Activated T-cell treated with anti-CD3 and anti-CD28 coated beads for 24 hours (primary cell): ENCODE measurements at regions not wholly inside any gene's neighbourhood (a gene's known extent, or its start where the extent isn't known, plus 50 kb on each side); places are given as distances from the start of the nearest gene placed in this dataset.

Experiments
- DNase-seq: peaks from one replicate; pipeline ENCODE4 v3.0.0-alpha.2; 2020; ENCODE audit warnings: low read depth

DNA sequence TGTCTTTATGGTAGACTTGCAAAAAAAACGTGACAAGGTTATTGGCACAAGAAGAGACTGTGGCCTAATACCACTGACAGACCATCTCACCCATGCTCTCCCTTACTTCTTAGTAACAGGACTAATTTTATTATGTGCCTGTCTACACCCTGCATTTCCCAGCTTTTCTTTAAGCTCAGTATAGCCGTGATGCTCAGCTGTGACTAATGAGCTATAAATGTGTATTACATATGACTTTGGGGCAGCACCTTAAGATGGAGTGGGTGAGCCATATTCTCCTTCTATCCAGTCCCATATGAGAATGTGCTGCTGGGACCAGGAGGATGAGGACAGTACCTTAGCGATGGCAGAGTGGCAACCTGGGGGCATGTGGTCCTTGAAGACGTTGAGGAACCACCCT lies 293.5 kb downstream of the RNF144A start:
- DNase-seq = no peak

DNA sequence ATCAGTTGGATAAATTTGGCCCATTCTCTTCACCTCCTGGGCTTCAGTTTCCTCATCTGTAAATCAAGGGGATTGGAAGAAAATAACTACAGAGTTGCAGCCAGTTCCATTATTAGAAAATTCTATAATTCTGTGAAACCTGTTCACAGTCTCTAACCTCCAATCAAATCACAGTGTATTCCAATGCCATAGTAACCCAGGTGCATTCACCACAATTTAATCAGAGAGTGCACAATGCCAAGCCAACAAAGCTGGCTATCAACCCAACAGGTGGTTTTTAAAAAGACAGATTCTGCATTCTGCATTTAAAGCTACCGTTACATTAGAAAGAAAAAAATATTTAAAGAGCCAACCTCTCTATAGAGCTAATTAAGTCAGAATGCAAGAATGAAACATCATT lies 308.6 kb downstream of the RNF144A start:
- no peak for DNase-seq

DNA sequence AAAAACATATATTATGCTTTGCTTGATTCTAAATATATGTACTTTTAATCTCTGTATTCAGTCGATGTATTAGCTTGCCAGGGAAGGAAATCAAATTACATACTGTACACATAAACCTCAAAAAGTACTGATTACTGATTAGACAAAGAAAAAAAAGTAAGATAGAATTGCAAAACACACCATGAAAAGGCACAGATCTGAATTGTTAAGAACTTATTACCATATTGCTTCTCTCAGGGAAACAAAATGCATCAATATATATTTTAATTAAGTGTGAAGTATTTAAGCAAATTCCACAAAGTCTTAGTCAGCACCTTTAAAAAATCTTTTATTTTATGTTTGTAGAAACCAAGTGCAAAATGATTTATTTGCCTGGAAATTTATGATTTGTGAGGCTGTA lies 309.3 kb downstream of the RNF144A start:
- DNase-seq = no peak

DNA sequence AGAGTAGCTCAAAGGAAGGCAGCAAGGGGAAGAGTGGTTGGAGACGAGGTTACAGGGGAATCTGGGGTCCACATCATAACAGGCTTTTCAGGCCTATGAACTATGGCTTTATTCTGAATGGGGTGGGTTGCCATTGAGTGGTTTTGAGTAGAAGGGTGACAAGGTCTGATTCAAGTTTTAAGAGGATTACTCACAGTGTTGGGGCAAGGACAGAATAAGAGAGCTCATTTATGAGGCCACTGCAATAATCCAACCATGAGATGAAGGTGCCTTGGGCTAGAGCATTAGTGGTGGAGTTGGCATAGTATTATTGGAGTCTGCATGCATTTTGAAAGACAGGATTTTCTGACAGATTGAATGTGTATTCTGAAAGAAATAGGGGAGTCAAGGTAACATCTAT lies 315.9 kb downstream of the RNF144A start:
- DNase-seq = no peak

DNA sequence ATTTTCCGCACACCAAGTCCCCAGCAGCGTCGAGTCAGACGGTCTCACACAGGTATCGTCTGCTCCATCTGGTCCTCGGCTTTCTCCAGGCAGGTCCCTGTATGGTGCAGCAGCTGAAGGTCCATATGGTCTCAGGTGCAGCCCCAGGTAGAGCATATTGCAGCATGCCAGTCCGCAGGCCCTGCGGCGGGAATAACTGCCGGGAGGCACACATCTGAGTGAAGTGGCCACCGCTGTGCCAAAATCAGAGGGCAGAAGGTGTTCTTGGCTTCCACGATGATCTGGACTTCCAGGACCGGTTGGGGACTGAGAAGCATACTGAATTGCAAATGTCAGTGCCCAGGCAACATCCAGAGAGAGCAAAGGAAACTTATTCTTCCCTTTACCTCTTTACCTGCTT lies 320.3 kb downstream of the RNF144A start:
- no peak for DNase-seq

DNA sequence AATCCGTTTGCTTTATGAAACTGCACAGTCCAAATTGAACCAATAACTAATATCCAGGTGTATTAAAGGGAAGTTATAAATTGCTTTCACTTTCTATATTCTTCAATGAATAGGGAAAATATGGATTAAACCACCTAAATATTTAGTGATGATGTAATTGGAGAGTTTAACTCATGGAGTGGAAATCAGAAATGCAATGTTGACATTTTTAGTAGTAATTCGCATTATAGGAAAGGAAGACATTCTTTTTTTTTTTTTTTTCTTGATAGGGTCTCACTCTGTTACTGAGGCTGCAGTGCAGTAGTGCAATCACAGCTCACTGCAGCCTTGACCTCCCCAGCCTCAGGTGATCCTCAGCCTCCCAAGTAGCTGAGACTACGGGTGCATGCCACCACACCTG lies 321.9 kb downstream of the RNF144A start:
- no peak for DNase-seq

DNA sequence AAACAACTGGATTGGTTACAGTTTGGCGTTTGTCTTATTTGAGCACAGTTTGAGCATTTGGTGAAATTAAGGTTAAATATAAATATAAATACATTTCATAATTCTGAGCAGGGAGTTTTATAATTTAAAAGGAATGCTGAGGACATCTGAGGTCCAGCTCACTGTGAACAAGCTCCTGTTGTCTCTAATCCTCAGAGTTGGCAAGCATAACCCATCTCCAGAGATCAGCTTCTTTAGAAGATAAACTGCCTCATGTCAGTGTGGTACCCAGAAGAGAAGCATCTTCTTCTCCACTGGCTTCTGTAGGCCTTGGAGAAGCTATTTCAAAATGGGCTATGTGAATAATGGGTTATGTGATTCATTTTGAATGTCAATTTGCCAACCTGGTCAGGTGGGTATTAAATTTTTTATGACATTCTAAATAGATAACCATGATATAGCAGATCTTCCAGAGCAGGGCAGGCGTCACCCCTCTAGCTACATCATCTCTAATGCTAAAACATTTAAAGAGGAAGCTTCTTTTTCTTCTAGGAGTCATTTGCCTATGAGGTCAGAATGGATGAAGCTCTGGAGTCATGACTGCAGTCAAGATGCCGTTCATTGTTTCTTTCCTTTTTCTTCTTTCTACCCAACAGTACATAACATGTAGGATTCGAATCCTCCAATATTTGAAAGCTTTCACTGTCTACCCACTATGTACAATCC lies 324.0 kb downstream of the RNF144A start:
- DNase-seq = no peak

DNA sequence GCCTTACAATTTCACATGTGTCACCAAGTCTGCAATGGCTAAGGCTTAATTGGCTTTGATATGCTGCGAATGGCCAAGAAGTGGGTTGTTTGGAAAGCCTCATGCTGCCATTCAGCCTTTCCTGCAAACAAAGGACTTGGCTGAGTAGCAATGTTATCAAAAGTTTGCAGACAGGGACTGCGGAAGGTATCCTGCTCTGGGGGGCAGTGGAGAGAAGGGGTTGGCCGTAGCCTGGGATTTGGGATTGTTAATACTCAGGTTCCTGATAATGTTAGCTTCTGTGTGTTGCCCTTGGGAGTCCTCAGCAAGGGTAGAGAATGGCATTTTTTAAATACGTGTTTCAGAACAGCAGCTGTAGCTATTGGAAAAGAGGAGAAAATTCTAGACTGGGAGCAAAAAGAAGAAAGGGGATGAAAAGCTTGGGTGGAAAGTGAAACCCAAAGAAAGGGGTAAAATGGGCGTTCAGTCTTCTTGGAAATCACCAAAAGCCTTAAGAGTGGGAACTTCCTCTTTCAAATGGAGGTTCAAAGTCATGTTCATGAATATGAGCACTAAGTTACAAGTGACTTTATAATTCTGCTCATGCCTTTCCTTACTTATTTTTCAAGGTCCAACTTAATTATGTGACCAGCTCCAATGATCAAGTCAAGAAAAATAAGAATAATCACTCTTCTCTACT lies 325.1 kb downstream of the RNF144A start:
- no peak for DNase-seq

DNA sequence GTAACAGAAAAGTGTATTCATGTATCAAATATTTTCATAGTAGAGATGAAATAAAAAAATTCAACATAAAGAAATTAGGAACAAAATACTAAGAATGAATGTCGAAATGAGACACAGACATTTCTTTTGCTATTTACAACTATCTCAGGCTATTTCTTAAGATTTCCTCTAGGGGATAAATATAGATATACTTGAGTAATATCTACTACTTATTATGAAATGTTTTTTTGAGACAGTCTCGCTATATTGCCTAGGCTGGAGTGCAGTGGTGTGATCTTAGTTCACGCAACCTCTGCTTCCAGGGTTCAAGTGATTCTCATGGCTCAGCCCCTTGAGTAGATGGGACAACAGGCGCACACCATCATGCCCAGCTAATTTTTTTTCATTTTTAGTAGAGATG lies 326.1 kb downstream of the RNF144A start:
- no peak for DNase-seq

DNA sequence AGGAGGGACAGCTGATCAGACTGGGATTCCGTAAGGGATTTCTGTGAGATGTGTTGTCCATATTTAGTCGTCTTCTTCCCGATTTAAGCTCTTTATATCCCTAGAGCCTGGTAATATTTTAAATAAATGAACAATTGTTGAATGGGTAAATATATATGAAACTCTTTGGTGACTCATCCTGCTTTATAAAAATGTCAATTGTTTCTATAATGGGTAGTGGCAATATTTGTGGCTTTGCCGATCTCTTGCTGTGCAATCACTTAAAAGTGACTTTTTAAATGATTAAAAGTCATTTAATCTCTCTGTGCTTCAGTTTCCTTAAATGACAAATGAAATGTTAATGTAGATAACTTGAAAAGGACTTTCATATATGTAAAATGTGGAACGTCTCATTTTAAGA lies 339.2 kb downstream of the RNF144A start:
- no peak for DNase-seq

DNA sequence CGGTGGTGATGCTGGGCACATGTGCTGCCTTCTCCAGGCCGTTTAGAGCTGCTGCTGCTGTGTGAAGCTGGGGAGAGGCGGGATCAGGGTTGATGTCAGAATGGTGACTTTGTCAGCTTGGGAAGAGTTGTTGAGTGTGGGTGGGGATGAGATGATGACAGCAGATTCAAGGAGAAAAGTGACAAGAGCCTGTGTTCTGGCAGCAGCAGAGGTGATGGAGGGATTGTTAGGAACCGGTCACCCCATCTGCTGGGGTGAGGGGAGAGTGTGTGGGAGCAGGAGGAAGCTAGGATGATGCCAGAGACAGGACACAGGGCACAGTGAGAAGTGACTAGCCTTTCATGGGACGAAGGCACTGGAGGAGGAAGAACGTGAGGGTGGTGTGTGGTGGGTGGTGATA lies 345.5 kb downstream of the RNF144A start:
- DNase-seq = no peak

DNA sequence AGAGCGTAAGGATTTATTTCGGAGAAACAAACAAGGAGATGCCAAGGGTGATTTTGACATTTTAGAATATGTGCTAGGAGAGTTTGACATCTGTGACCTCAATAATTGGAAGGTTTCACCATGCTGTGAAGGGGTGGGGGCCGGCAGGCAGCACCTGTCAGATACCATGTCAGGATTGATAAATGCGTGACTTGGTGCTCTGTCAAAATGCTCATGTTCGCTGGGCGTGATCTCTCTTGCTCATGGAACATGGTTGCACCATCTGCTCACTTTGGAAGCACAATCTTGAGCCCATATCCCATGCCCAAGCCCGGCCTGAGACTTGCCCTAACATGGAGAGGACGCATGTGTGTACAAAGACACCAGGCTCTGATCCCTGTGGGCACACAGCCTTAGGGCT lies 347.6 kb downstream of the RNF144A start:
- DNase-seq = no peak

DNA sequence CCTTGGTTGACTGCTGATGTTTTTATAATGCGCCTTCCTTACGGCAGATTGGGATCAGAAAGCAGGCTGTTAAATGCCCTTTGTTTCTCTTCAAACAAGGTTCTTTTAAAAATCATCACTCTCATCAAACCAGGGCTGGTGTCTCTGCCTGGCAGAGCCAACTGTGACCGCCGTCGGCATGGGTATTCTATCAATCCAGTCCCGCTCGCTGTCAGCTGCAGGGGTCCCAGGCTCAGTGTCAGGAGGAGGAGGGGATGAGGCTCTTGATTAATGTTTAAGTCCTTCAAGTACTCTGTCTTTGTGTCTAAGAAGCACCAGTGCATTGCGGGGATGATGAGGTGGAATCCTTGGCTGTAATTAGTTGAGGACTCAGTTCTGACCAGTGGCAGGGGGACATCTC lies 348.1 kb downstream of the RNF144A start:
- no peak for DNase-seq

DNA sequence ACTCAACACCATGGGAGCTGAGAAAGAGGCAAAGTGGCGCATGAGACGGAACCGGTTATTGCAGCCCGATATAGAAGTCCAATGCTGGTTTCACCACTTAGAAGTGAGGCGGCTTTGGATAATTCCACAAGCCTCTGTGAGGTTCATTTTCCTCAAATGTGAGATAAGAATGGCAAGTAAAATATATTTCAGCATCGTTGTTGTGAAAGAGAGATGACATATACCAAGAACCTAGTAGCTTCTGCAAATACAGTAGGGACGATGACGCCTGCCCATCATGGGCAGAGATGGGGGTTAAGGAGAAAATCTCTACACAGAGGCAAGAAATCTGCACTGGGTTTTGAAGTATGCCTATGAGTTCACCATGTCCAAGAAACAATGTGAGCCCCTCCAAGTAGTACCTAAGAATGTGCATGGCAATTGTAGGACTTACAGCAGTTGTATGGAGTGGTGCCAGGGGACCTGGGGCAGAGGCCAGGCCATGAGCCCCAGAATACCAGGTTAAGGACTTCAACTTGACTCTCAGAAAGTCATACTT lies 352.0 kb downstream of the RNF144A start:
- no peak for DNase-seq

DNA sequence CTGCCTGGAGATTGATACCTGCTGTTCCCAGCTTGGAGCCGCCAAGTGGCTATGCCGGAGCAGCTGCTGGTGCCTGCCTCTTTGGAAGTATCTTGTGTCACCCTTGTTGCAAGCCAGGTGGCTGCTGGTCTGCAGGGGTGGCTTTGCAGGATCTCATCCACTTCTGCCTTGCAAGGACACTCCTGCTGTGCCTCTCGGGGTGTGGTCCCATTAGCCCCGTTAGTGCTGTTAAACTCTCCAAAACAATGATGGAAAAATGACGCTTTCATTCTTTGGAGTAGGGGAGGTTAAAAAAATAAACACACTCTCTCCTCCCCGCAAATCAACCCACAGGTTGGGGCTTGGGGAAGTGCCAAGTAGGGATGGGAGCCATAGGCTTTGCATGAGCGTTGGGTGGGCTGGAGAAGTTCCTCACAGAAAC lies 352.8 kb downstream of the RNF144A start:
- no peak for DNase-seq

DNA sequence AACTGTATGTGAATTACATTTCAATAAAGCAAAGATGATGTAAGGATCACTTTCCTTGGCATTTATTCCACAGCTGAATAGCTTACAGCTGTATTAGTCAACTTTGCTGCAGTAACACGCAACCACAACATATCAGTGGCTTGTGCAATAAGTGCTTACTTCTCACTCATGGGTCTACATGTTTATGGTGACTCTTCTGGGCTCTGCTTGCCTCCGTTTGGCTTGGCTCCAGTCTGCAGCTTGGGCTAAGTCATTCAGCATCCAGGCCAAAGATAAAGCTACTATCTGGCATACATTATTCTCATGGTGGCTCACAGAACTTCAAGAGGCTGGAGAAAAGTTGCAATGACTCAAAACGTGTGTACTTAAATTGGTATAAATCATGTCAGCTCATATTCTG lies 355.0 kb downstream of the RNF144A start:
- DNase-seq = no peak

DNA sequence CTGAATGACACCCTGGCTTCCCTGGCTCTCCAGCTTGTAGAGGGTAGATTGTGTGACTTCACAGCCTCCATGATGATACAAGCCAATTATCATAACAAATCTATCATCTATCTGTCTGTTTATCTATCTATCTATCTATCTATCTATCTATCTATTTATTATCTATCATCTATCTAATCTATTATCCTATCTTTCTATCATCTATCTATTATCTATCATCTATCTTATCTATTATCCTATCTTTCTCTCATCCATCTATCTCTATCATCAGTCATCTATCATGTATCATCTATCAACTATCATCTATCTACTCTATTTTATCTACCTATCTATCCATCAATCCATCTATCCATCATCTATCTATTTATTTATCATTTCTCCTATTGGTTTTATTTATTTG lies 361.8 kb downstream of the RNF144A start:
- DNase-seq = no peak

DNA sequence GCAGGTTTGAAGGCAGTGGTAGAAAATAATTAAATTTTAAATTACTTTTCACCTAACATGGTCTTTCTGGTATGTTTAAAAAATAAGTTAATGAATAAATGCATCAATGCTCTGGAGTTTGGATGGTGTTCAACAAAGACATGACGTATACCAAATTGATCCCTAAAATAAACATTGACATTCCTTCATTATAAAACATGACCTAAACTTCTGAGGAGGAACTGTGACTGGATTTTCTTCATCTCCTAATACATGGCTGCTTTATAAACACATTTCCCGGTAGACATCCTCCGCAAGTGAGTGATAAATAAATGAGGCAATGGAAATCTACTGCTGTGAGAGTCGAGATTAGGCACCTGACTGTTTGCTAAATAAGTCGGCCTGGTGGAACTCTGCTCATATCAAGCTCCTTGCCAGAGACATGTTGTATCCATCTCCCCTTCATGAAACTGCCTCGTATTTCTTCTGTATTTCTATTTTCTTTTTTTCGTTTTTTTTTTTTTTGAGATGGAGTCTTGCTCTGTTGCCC lies 362.3 kb downstream of the RNF144A start:
- DNase-seq = no peak

DNA sequence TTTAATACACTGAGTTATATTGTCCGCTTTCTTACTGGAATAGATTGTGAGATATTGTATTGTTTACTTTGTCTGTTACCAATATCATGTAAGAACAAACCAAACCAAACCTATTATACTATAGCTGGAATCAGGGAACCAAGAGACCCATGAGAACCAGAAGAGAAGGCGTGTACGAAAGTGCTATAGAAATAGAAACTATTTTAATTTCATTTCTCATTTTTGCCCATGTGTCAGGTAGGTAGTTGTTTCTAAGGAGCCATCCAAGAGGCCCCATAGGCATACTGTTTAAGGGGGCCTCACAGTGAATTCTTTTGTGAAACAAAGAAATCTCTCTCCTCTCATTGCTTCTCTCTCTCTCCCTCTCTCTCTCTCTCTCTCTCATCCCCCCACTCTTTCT lies 363.6 kb downstream of the RNF144A start:
- DNase-seq = no peak

DNA sequence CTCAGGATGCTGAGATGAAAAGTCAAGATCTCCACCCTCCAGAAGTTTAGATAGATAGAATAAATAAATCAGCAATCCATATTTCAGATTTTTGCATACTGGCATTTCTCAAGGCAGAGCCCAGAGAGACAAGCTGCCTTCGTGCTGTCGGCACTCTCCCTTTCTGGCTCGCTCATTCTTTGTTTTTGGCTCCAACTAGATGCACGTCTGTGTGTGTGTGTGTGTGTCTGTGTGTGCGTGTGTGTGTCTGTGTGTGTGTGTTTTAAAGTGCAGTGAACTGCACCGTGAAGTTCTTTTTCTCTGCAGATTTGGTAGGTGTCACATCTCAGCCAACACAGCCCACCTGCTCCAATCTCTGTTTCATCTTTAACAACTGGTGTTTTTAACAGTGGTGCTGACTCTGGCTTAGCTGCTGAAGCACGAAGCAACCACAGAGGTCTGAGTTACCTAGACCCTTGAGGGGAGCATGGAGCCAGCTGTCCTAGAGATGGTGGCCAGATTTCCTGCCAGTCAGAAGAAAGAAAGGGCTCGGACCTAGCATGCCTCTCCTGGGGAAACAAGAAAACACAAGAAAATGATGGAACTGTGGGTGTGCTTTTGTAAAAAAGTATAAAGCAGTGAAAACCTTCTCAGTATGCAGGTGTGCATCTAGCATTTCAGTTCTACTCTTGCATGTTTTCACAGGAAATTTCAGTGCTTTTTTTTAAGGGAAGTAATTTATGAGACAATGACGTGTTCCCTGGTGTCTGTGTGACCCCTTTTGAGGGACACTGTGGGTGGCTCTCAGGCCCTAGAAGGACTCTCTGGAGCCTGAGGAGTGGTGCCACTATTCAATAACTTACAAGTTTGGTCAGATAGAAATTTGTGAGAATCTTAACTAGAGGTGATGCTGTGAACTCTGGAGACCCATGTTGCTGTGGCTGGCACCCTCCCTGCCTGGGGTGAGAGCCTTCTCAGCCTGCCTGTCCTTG lies 364.3 kb downstream of the RNF144A start:
- no peak for DNase-seq

DNA sequence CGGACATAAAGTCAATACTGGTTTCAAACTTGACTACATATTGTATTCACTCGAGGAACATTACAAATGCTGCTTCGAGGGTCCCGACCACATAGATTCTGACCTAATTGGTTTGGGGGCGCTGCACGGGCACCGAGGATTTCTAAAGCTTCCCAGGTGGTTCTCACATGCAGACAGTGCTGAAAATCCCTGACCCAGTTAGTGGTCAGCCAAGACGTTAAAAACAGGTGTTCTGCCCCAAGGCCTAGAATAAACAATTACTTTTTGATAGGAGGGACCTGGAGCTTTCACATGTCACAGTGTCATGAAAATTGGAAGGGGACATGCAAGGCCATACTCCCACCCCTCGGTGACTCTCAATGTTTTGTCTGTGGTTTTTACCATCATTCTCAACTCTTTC lies 368.9 kb downstream of the RNF144A start:
- DNase-seq = no peak

DNA sequence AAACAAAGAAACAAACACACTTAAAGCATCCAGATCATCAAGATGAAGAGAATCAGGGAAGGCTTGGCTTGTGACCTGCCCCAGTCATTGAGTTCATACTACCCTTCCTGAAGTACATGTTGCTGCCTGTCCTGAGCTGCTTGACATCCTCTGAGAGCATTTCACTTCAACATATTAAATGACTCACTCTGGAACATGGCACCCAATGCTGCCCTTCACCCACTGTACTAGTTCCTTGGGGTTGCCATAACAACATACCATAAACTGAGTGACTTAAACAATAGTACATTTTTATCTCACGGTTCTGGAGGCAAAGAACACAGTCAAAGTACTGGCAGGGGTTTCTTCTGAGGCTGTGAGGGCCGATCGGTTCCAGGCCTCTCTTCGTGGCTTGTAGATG lies 371.3 kb downstream of the RNF144A start:
- DNase-seq = no peak
